Heart right ventricle (tissue), 16 donors: ENCODE measurements at regions not wholly inside any gene's neighbourhood (a gene's known extent, or its start where the extent isn't known, plus 50 kb on each side); places are given as distances from the start of the nearest gene placed in this dataset.

Experiments
- ATAC-seq, 8 donors: fragments of 200-7000 bp; cut with Tn5 transposase; one replicate each; pipeline ENCODE4 v1.9.1; 2020; ENCODE audit warnings: mild to moderate bottlenecking in 8 of 8, moderate library complexity in 8 of 8, moderate number of reproducible peaks in 1 of 8
- DNase-seq, 2 donors: peaks; one replicate each; pipeline ENCODE4 v3.0.0-alpha.2; 2020
- H3K27ac ChIP-seq, 10 donors: fragments of 200-600 bp; sonication (generic) in 2 of 10; one replicate each; pipeline versions ENCODE4 v1.5.0 to v1.8.0; 2020 to 2022; ENCODE audit warnings: mild to moderate bottlenecking in 3 of 10
- H3K27me3 ChIP-seq, 7 donors: fragments of 200-600 bp; one replicate each; pipeline ENCODE4 v1.8.0; 2021 to 2022; ENCODE audit warnings: mild to moderate bottlenecking in 2 of 7
- H3K36me3 ChIP-seq, 9 donors: fragments of 200-600 bp; sonication (generic) in 1 of 9; one replicate each; pipeline versions ENCODE4 v1.5.0 to v1.8.0; 2020 to 2022; ENCODE audit warnings: mild to moderate bottlenecking in 2 of 9
- H3K4me1 ChIP-seq, 9 donors: fragments of 200-600 bp; sonication (generic) in 1 of 9; one replicate each; pipeline versions ENCODE4 v1.5.0 to v1.8.0; 2020 to 2022; ENCODE audit warnings: mild to moderate bottlenecking in 4 of 9
- H3K4me3 ChIP-seq, 10 donors: fragments of 200-600 bp; sonication (generic) in 2 of 10; one replicate each; pipeline versions ENCODE4 v1.5.0 to v1.8.0; 2020 to 2022; ENCODE audit warnings: mild to moderate bottlenecking in 7 of 10, moderate library complexity in 2 of 10
- H3K9me3 ChIP-seq, 11 donors: fragments of 200-600 bp in 10 of 11; sonication (generic) in 2 of 11; one replicate each; pipeline versions ENCODE4 v1.5.0 to v1.8.0; 2013 to 2022; ENCODE audit warnings: mild to moderate bottlenecking in 2 of 11, control low read depth in 1 of 11, moderate library complexity in 1 of 11
- WGBS, 2 donors: extraction: QIAGEN DNeasy Blood & Tissue Kit; methylation state at CpG; one replicate each; pipeline ENCODE4 v1.1.7; 2013; ENCODE audit warnings: inconsistent platforms in 1 of 2; 5-methylcytosine and 5-hydroxymethylcytosine counted together
- intact Hi-C, 10 donors: fragments of 100-400 bp; cut with DNase I; formaldehyde crosslinking; loops; one replicate each; pipeline versions ENCODE4 v1.11.1 to v1.14.2; 2022
- TF ChIP-seq, protein P1 (sequence below), 9 donors: fragments of 200-600 bp; sonication (generic) in 2 of 9; IDR thresholded peaks; one replicate each; pipeline versions ENCODE4 v1.5.0 to v1.8.0; 2021 to 2022; ENCODE audit warnings: antibody characterized with exemption in 9 of 9, mild to moderate bottlenecking in 5 of 9, moderate library complexity in 1 of 9
- donor health status: Arrhythmogenic right ventricular cardiomyopathy.
- donor health status: ischemic (EF 13 %, LVEDD 7.1; RV severe dilation, severe dysfunction).
- donor health status: healthy with polysubstance abuse.
- donor health status: DM: no; HTN: yes; CAD: no.
- donor health status: DM: no; HTN: no; CAD: no.
- donor health status: ischemic (EF 25% LVEDD 6.9; RV normal size, moderate dysfunction).
- donor health status: ischemic (EF 25% LVEDD 5.7; RV mildly dilated, moderate dysfunction).
- donor health status: healthy.
- donor health status: DM: yes; HTN: yes; CAD: no.
- donor health status: Ischemic cardiomyopathy.
- donor health status: ischemic (EF 35%, LVEDD 5.7; RV mildly dilated, moderate dysfunction).
- donor health status: nonischemic (EF 11% LVEDD 7.7; RV severe dilation, severe dysfunction).
- donor health status: DM: yes; HTN: yes; CAD: no.
- donor health status: PGD.
- donor health status: ischemic (EF 29% LVEDD 5.4; RV normal size, mild dysfunction).
- donor health status: nonischemic (EF 23%, LVEDD 6.1; RV moderate dilation, normal function).

DNA sequence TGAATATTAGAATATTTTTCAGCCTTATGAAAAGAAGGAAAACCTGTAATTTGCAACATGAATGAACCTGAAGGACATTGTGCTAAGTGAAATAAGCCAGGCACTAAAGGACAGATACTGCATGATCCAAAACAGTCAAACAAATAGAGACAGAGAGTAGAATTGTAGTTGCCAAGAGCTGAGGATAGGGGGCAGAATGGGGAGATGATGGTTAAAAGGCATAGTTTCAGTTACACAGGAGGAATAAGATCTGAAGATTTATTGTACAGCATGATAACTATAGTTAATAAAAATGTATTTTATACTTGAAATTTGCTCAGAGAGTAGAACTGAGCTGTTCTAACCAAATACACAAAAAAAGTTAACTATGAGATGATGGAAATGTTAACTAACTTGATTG lies 149.0 kb upstream of the TMEM106B start:
- ATAC-seq (no peak), DNase-seq (no peak)
- no peaks in the 10 kb centered on the region for H3K27me3 ChIP-seq
- intact Hi-C loops, result loop anchor here in 4 of 10 donors (10.0 kb wide), 3 partner anchors 263 to 637 kb away; no protein-coding TSS in a partner anchor
- no peak overlapping the region for H3K27ac ChIP-seq
- no peak overlapping the region for H3K4me3 ChIP-seq
- TF ChIP-seq, protein P1, sequence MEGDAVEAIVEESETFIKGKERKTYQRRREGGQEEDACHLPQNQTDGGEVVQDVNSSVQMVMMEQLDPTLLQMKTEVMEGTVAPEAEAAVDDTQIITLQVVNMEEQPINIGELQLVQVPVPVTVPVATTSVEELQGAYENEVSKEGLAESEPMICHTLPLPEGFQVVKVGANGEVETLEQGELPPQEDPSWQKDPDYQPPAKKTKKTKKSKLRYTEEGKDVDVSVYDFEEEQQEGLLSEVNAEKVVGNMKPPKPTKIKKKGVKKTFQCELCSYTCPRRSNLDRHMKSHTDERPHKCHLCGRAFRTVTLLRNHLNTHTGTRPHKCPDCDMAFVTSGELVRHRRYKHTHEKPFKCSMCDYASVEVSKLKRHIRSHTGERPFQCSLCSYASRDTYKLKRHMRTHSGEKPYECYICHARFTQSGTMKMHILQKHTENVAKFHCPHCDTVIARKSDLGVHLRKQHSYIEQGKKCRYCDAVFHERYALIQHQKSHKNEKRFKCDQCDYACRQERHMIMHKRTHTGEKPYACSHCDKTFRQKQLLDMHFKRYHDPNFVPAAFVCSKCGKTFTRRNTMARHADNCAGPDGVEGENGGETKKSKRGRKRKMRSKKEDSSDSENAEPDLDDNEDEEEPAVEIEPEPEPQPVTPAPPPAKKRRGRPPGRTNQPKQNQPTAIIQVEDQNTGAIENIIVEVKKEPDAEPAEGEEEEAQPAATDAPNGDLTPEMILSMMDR (IDR thresholded peaks at IDR 0.05), result peak in 1 of 9 donors; percentile 23
- no peaks in the 10 kb centered on the region for H3K36me3 ChIP-seq
- H3K4me1 ChIP-seq, result no peaks in the 10 kb centered on the region
- H3K9me3 ChIP-seq, result peaks cover 0 to 17% (median 5%) of the 10 kb centered on the region in 11 donors

DNA sequence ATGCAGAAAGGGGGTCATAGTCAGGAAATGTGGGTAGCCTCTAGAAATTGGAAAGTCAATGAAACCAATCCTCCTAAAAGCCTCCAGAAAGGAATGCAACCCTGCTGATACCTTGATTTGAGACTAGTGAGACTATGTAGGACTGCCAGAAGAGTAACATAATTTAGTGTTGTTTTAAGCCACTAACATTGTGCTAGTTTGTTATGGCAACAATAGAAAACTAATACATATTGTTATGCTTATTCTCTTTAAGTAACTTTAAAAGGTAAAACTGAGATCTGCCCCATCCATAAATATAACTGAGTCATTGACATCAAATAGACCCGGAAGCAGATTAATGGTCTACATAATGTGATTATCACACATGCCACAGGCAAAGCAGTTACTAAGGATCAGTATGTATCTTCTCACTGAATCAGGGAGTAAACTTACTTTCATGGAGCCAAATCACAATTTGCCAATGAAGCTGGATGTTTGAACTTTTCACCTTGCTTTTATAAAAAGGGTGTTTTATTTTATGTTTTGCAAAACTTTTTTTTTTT lies 146.4 kb upstream of the TMEM106B start:
- H3K9me3 ChIP-seq, result no peaks in the 10 kb centered on the region

GRCh38 chr7:12066004-12066403 lies 145.1 kb upstream of the TMEM106B start:
- H3K4me1 ChIP-seq, result no peaks in the 10 kb centered on the region
- no peaks in the 10 kb centered on the region for H3K27me3 ChIP-seq
- H3K9me3 ChIP-seq, result no peaks in the 10 kb centered on the region
- peak overlapping the region in 1 of 10 donors; percentile 3 for H3K27ac ChIP-seq
- WGBS, 2 donors, result 61 to 86% methylated on average over 4 of the region's 4 CpGs
- H3K36me3 ChIP-seq, result no peaks in the 10 kb centered on the region
- intact Hi-C loops, result loop anchor here (2.0 to 10.0 kb wide), 8 partner anchors 255 to 641 kb away; no protein-coding TSS in a partner anchor
- TF ChIP-seq, protein P1 (IDR thresholded peaks at IDR 0.05), result no peak
- DNase-seq, result no peak
- H3K4me3 ChIP-seq, result no peak overlapping the region
- ATAC-seq, result no peak

More for the DNA sequence above, 146.4 kb upstream of the TMEM106B start:
- H3K4me1 ChIP-seq, result no peaks in the 10 kb centered on the region
- no peak overlapping the region for H3K27ac ChIP-seq
- no peaks in the 10 kb centered on the region for H3K27me3 ChIP-seq
- DNase-seq, result no peak
- no peak overlapping the region for H3K4me3 ChIP-seq
- intact Hi-C loops, result loop anchor here in 8 of 10 donors (5.0 to 10.0 kb wide), 5 partner anchors 258 to 640 kb away; no protein-coding TSS in a partner anchor
- 56 to 65% methylated on average over 1 of the region's 1 CpG for WGBS, 2 donors
- no peaks in the 10 kb centered on the region for H3K36me3 ChIP-seq
- TF ChIP-seq, protein P1 (IDR thresholded peaks at IDR 0.05), result no peak
- no peak for ATAC-seq

- ATAC-seq, result peak in 1 of 8 donors; percentile 53
- no peak for DNase-seq
- TF ChIP-seq, protein P1 (IDR thresholded peaks at IDR 0.05), result no peak
Measured at GRCh38 chr7:12066521-12066920, 144.6 kb upstream of the TMEM106B start.

More at GRCh38 chr7:12066521-12066920, 144.6 kb upstream of the TMEM106B start:
- Histone ChIP-seq H3K4me3 (no peak overlapping the region), H3K36me3 (no peaks in the 10 kb centered on the region), H3K27me3 (no peaks in the 10 kb centered on the region), H3K9me3 (no peaks in the 10 kb centered on the region), H3K4me1 (no peaks in the 10 kb centered on the region), H3K27ac (peak overlapping the region in 1 of 10 donors; percentile 3)
- WGBS, 2 donors, result 71 to 77% methylated on average over 2 of the region's 2 CpGs
- intact Hi-C loops, result loop anchor here (2.0 to 10.0 kb wide), 8 partner anchors 254 to 642 kb away; no protein-coding TSS in a partner anchor
